GM21576 (cell line): ENCODE measurements at regions not wholly inside any gene's neighbourhood (a gene's known extent, or its start where the extent isn't known, plus 50 kb on each side); places are given as distances from the start of the nearest gene placed in this dataset.
"Not testable (repeated sequence)": the region's sequence is repeated elsewhere in the genome, so short reads cannot be mapped to it uniquely, and the experiment has no call there.

ENCODE experiments used
- ATAC-seq: cut with Tn5 transposase; IDR thresholded peaks from one replicate; pipeline ENCODE4 v1.9.1; 2021; ENCODE audit warnings: mild to moderate bottlenecking, moderate library complexity; ENCODE audit not compliant: unreplicated experiment

GRCh38 chr2:8587920-8588830 lies 93.7 kb upstream of the ID2 start:
- no peak for ATAC-seq

- ATAC-seq, result no peak
Measured at GRCh38 chr2:8588831-8589191, 93.0 kb upstream of the ID2 start.

- no peak for ATAC-seq
Measured at GRCh38 chr2:8589721-8590120, 92.1 kb upstream of the ID2 start.

GRCh38 chr2:8590938-8591337 lies 90.9 kb upstream of the ID2 start:
- no peak for ATAC-seq

- no peak for ATAC-seq
Measured at GRCh38 chr2:8592736-8593135, 89.1 kb upstream of the ID2 start.

GRCh38 chr2:8593243-8593642 lies 88.6 kb upstream of the ID2 start:
- no peak for ATAC-seq

- no peak for ATAC-seq
Measured at GRCh38 chr2:8594731-8595427, 87.0 kb upstream of the ID2 start.

GRCh38 chr2:8595428-8595805 lies 86.4 kb upstream of the ID2 start:
- no peak for ATAC-seq

GRCh38 chr2:8595811-8596600 lies 85.8 kb upstream of the ID2 start:
- no peak for ATAC-seq

GRCh38 chr2:8597094-8597493 lies 84.8 kb upstream of the ID2 start:
- ATAC-seq, result no peak

- no peak for ATAC-seq
Measured at GRCh38 chr2:8597559-8598225, 84.2 kb upstream of the ID2 start.

- no peak for ATAC-seq
Measured at GRCh38 chr2:8598295-8599165, 83.3 kb upstream of the ID2 start.

GRCh38 chr2:8599421-8600242 lies 82.2 kb upstream of the ID2 start:
- ATAC-seq, result no peak

GRCh38 chr2:8600456-8600855 lies 81.4 kb upstream of the ID2 start:
- no peak for ATAC-seq

- ATAC-seq, result peak; percentile 42
Measured at GRCh38 chr2:8602809-8603208, 79.0 kb upstream of the ID2 start.

- ATAC-seq, result not testable (repeated sequence)
Measured at GRCh38 chr2:8603356-8603755, 78.5 kb upstream of the ID2 start.

- no peak for ATAC-seq
Measured at GRCh38 chr2:8604262-8604661, 77.6 kb upstream of the ID2 start.

- no peak for ATAC-seq
Measured at GRCh38 chr2:8605351-8606065, 76.3 kb upstream of the ID2 start.

GRCh38 chr2:8606226-8606625 lies 75.6 kb upstream of the ID2 start:
- peak; percentile 93 for ATAC-seq
